ENCODE measurements at regions not wholly inside any gene's neighbourhood (a gene's known extent, or its start where the extent isn't known, plus 50 kb on each side); places are given as distances from the start of the nearest gene placed in this dataset.

GRCh38 chr2:185179743-185180142, 558.9 kb upstream of the FSIP2 start:
- Mint-ChIP-seq H3K36me3 (ENCODE audit: low read depth) (no peaks in the 10 kb centered on the region), H3K27me3 (ENCODE audit: low read depth) (no peaks in the 10 kb centered on the region), H3K4me3 (ENCODE audit: low read depth) (no peak overlapping the region), H3K9me3 (no peaks in the 10 kb centered on the region), H3K27ac (no peak overlapping the region), H3K4me1 (ENCODE audit: low read depth) (no peaks in the 10 kb centered on the region)
- intact Hi-C loops (cut with micrococcal nuclease): no loop called here
- DNase-seq (ENCODE audit: low spot score): no peak

- no peaks in the 10 kb centered on the region for H3K4me1 Mint-ChIP-seq (ENCODE audit: low read depth)
- no peaks in the 10 kb centered on the region for H3K9me3 Mint-ChIP-seq
- H3K27ac Mint-ChIP-seq: no peak overlapping the region
- no peak for DNase-seq (ENCODE audit: low spot score)
- intact Hi-C loops (cut with micrococcal nuclease): no loop called here
- H3K36me3 Mint-ChIP-seq (ENCODE audit: low read depth): no peaks in the 10 kb centered on the region
- H3K27me3 Mint-ChIP-seq (ENCODE audit: low read depth): no peaks in the 10 kb centered on the region
- H3K4me3 Mint-ChIP-seq (ENCODE audit: low read depth): no peak overlapping the region
Measured at GRCh38 chr2:185181901-185182300, 556.7 kb upstream of the FSIP2 start.

- H3K4me1 Mint-ChIP-seq (ENCODE audit: low read depth): no peaks in the 10 kb centered on the region
- H3K9me3 Mint-ChIP-seq: no peaks in the 10 kb centered on the region
- no peaks in the 10 kb centered on the region for H3K36me3 Mint-ChIP-seq (ENCODE audit: low read depth)
- intact Hi-C loops (cut with micrococcal nuclease): no loop called here
- no peak overlapping the region for H3K27ac Mint-ChIP-seq
- H3K27me3 Mint-ChIP-seq (ENCODE audit: low read depth): no peaks in the 10 kb centered on the region
- no peak overlapping the region for H3K4me3 Mint-ChIP-seq (ENCODE audit: low read depth)
- no peak for DNase-seq (ENCODE audit: low spot score)
Measured at GRCh38 chr2:185185044-185185443, 553.6 kb upstream of the FSIP2 start.

- Mint-ChIP-seq H3K4me3 (ENCODE audit: low read depth) (no peak overlapping the region), H3K36me3 (ENCODE audit: low read depth) (no peaks in the 10 kb centered on the region), H3K4me1 (ENCODE audit: low read depth) (no peaks in the 10 kb centered on the region), H3K27ac (no peak overlapping the region), H3K9me3 (no peaks in the 10 kb centered on the region), H3K27me3 (ENCODE audit: low read depth) (no peaks in the 10 kb centered on the region)
- intact Hi-C loops (cut with micrococcal nuclease): no loop called here
- DNase-seq (ENCODE audit: low spot score): no peak
Measured at GRCh38 chr2:185187421-185187820, 551.2 kb upstream of the FSIP2 start.

GRCh38 chr2:185188656-185189055, 549.9 kb upstream of the FSIP2 start:
- Mint-ChIP-seq H3K4me1 (ENCODE audit: low read depth) (no peaks in the 10 kb centered on the region), H3K4me3 (ENCODE audit: low read depth) (no peak overlapping the region), H3K27ac (no peak overlapping the region), H3K9me3 (no peaks in the 10 kb centered on the region), H3K27me3 (ENCODE audit: low read depth) (no peaks in the 10 kb centered on the region), H3K36me3 (ENCODE audit: low read depth) (no peaks in the 10 kb centered on the region)
- DNase-seq (ENCODE audit: low spot score): no peak
- intact Hi-C loops (cut with micrococcal nuclease): no loop called here

GRCh38 chr2:185201063-185201462, 537.5 kb upstream of the FSIP2 start:
- intact Hi-C loops (cut with micrococcal nuclease): no loop called here
- Mint-ChIP-seq H3K36me3 (ENCODE audit: low read depth) (no peaks in the 10 kb centered on the region), H3K27ac (no peak overlapping the region), H3K4me1 (ENCODE audit: low read depth) (no peaks in the 10 kb centered on the region), H3K4me3 (ENCODE audit: low read depth) (no peak overlapping the region), H3K27me3 (ENCODE audit: low read depth) (no peaks in the 10 kb centered on the region), H3K9me3 (no peaks in the 10 kb centered on the region)
- DNase-seq (ENCODE audit: low spot score): no peak

- DNase-seq (ENCODE audit: low spot score): no peak
- no peak overlapping the region for H3K4me3 Mint-ChIP-seq (ENCODE audit: low read depth)
- H3K9me3 Mint-ChIP-seq: no peaks in the 10 kb centered on the region
- H3K4me1 Mint-ChIP-seq (ENCODE audit: low read depth): no peaks in the 10 kb centered on the region
- no peaks in the 10 kb centered on the region for H3K36me3 Mint-ChIP-seq (ENCODE audit: low read depth)
- no peaks in the 10 kb centered on the region for H3K27me3 Mint-ChIP-seq (ENCODE audit: low read depth)
- intact Hi-C loops (cut with micrococcal nuclease): no loop called here
- H3K27ac Mint-ChIP-seq: no peak overlapping the region
Measured at GRCh38 chr2:185202381-185202780, 536.2 kb upstream of the FSIP2 start.

GRCh38 chr2:185202945-185203528, 535.6 kb upstream of the FSIP2 start:
- H3K27me3 Mint-ChIP-seq (ENCODE audit: low read depth): no peaks in the 10 kb centered on the region
- no peak overlapping the region for H3K4me3 Mint-ChIP-seq (ENCODE audit: low read depth)
- intact Hi-C loops (cut with micrococcal nuclease): no loop called here
- no peaks in the 10 kb centered on the region for H3K4me1 Mint-ChIP-seq (ENCODE audit: low read depth)
- H3K36me3 Mint-ChIP-seq (ENCODE audit: low read depth): no peaks in the 10 kb centered on the region
- no peak for DNase-seq (ENCODE audit: low spot score)
- no peaks in the 10 kb centered on the region for H3K9me3 Mint-ChIP-seq
- no peak overlapping the region for H3K27ac Mint-ChIP-seq

- Mint-ChIP-seq H3K36me3 (ENCODE audit: low read depth) (no peaks in the 10 kb centered on the region), H3K4me3 (ENCODE audit: low read depth) (no peak overlapping the region), H3K9me3 (no peaks in the 10 kb centered on the region), H3K27ac (no peak overlapping the region), H3K27me3 (ENCODE audit: low read depth) (no peaks in the 10 kb centered on the region), H3K4me1 (ENCODE audit: low read depth) (no peaks in the 10 kb centered on the region)
- intact Hi-C loops (cut with micrococcal nuclease): no loop called here
- no peak for DNase-seq (ENCODE audit: low spot score)
Measured at GRCh38 chr2:185208261-185208660, 530.3 kb upstream of the FSIP2 start.

- intact Hi-C loops (cut with micrococcal nuclease): no loop called here
- Mint-ChIP-seq H3K27ac (no peak overlapping the region), H3K4me1 (ENCODE audit: low read depth) (no peaks in the 10 kb centered on the region), H3K27me3 (ENCODE audit: low read depth) (no peaks in the 10 kb centered on the region), H3K9me3 (no peaks in the 10 kb centered on the region), H3K4me3 (ENCODE audit: low read depth) (no peak overlapping the region), H3K36me3 (ENCODE audit: low read depth) (no peaks in the 10 kb centered on the region)
- no peak for DNase-seq (ENCODE audit: low spot score)
Measured at GRCh38 chr2:185215497-185215896, 523.1 kb upstream of the FSIP2 start.

GRCh38 chr2:185219981-185220380, 518.6 kb upstream of the FSIP2 start:
- Mint-ChIP-seq H3K4me1 (ENCODE audit: low read depth) (no peaks in the 10 kb centered on the region), H3K9me3 (no peaks in the 10 kb centered on the region), H3K4me3 (ENCODE audit: low read depth) (no peak overlapping the region)

GRCh38 chr2:185222311-185222710, 516.3 kb upstream of the FSIP2 start:
- Mint-ChIP-seq H3K27ac (no peak overlapping the region), H3K4me3 (ENCODE audit: low read depth) (no peak overlapping the region), H3K36me3 (ENCODE audit: low read depth) (no peaks in the 10 kb centered on the region), H3K9me3 (no peaks in the 10 kb centered on the region), H3K27me3 (ENCODE audit: low read depth) (no peaks in the 10 kb centered on the region), H3K4me1 (ENCODE audit: low read depth) (no peaks in the 10 kb centered on the region)
- DNase-seq (ENCODE audit: low spot score): no peak
- intact Hi-C loops (cut with micrococcal nuclease): no loop called here

More at GRCh38 chr2:185219981-185220380, 518.6 kb upstream of the FSIP2 start:
- no peaks in the 10 kb centered on the region for H3K36me3 Mint-ChIP-seq (ENCODE audit: low read depth)
- no peak for DNase-seq (ENCODE audit: low spot score)
- H3K27ac Mint-ChIP-seq: no peak overlapping the region
- intact Hi-C loops (cut with micrococcal nuclease): no loop called here
- H3K27me3 Mint-ChIP-seq (ENCODE audit: low read depth): no peaks in the 10 kb centered on the region

GRCh38 chr2:185227391-185227790, 511.2 kb upstream of the FSIP2 start:
- intact Hi-C loops (cut with micrococcal nuclease): no loop called here
- Mint-ChIP-seq H3K27me3 (ENCODE audit: low read depth) (no peaks in the 10 kb centered on the region), H3K36me3 (ENCODE audit: low read depth) (no peaks in the 10 kb centered on the region), H3K4me3 (ENCODE audit: low read depth) (no peak overlapping the region), H3K9me3 (no peaks in the 10 kb centered on the region), H3K27ac (no peak overlapping the region), H3K4me1 (ENCODE audit: low read depth) (no peaks in the 10 kb centered on the region)
- no peak for DNase-seq (ENCODE audit: low spot score)

GRCh38 chr2:185239491-185239890, 499.1 kb upstream of the FSIP2 start:
- H3K4me1 Mint-ChIP-seq (ENCODE audit: low read depth): no peaks in the 10 kb centered on the region
- no peak overlapping the region for H3K27ac Mint-ChIP-seq
- DNase-seq (ENCODE audit: low spot score): no peak
- no peak overlapping the region for H3K4me3 Mint-ChIP-seq (ENCODE audit: low read depth)
- no peaks in the 10 kb centered on the region for H3K36me3 Mint-ChIP-seq (ENCODE audit: low read depth)
- H3K27me3 Mint-ChIP-seq (ENCODE audit: low read depth): no peaks in the 10 kb centered on the region
- intact Hi-C loops (cut with micrococcal nuclease): no loop called here
- H3K9me3 Mint-ChIP-seq: peaks cover 18% of the 10 kb centered on the region

Measured in activated T-helper 2 cell treated with anti-CD3 and anti-CD28 coated beads, Interferon-gamma antibody, Interleukin-2, Interleukin-4, amounts not matched to agents 10 μg/mL and 5 μg/mL and 100 μg/mL, durations not matched to agents 14 hours and 24 hours and 36 hours (primary cell).